NCI-H2227 treated with DMSO at 0.1 percent for 48 hours (cell line): ENCODE measurements at regions not wholly inside any gene's neighbourhood (a gene's known extent, or its start where the extent isn't known, plus 50 kb on each side); places are given as distances from the start of the nearest gene placed in this dataset.
"Not testable (repeated sequence)": the region's sequence is repeated elsewhere in the genome, so short reads cannot be mapped to it uniquely, and the experiment has no call there.

Experiments used
- DNase-seq: peaks from one replicate; lab custom pipeline; 2025; lab: John Stamatoyannopoulos, UW

GRCh38 chr1:177710696-177711620 is 258.9 kb downstream of the SEC16B start:
- no peak for DNase-seq

- DNase-seq = no peak
These were observed 261.5 kb downstream of the SEC16B start for GRCh38 chr1:177708406-177708805.

GRCh38 chr1:177706977-177707376 is 262.9 kb downstream of the SEC16B start:
- no peak for DNase-seq

- DNase-seq = no peak
These were observed 264.0 kb downstream of the SEC16B start for GRCh38 chr1:177705839-177706238.

- DNase-seq = no peak
These were observed 265.9 kb downstream of the SEC16B start for GRCh38 chr1:177703888-177704446.

GRCh38 chr1:177701654-177702353 is 268.1 kb downstream of the SEC16B start:
- DNase-seq = no peak

GRCh38 chr1:177700856-177701255 is 269.0 kb downstream of the SEC16B start:
- DNase-seq = no peak

- DNase-seq = no peak
These were observed 278.9 kb downstream of the SEC16B start for GRCh38 chr1:177690996-177691395.

GRCh38 chr1:177687544-177687943 is 282.3 kb downstream of the SEC16B start:
- DNase-seq = no peak

GRCh38 chr1:177686933-177687332 is 282.9 kb downstream of the SEC16B start:
- DNase-seq = no peak

GRCh38 chr1:177669161-177669560 is 300.7 kb downstream of the SEC16B start:
- no peak for DNase-seq

- DNase-seq = no peak
These were observed 303.9 kb downstream of the SEC16B start for GRCh38 chr1:177665935-177666334.

GRCh38 chr1:177664742-177665141 is 305.1 kb downstream of the SEC16B start:
- not testable (repeated sequence) for DNase-seq

GRCh38 chr1:177660188-177660587 is 309.7 kb downstream of the SEC16B start:
- no peak for DNase-seq

GRCh38 chr1:177659281-177659680 is 310.6 kb downstream of the SEC16B start:
- no peak for DNase-seq

- no peak for DNase-seq
These were observed 313.3 kb downstream of the SEC16B start for GRCh38 chr1:177656598-177656997.

- no peak for DNase-seq
These were observed 318.9 kb downstream of the SEC16B start for GRCh38 chr1:177650947-177651346.

- no peak for DNase-seq
These were observed 321.1 kb downstream of the SEC16B start for GRCh38 chr1:177648731-177649265.

- no peak for DNase-seq
These were observed 321.7 kb downstream of the SEC16B start for GRCh38 chr1:177648138-177648537.

GRCh38 chr1:177646757-177647730 is 322.8 kb downstream of the SEC16B start:
- no peak for DNase-seq

- no peak for DNase-seq
These were observed 324.2 kb downstream of the SEC16B start for GRCh38 chr1:177645491-177646190.
